HG02798 (cell line): ENCODE measurements at regions not wholly inside any gene's neighbourhood (a gene's known extent, or its start where the extent isn't known, plus 50 kb on each side); places are given as distances from the start of the nearest gene placed in this dataset.
"Not testable (repeated sequence)": the region's sequence is repeated elsewhere in the genome, so short reads cannot be mapped to it uniquely, and the experiment has no call there.

ENCODE experiments used
- ATAC-seq: cut with Tn5 transposase; IDR thresholded peaks from one replicate; pipeline ENCODE4 v1.9.1; 2021; ENCODE audit warnings: mild to moderate bottlenecking; ENCODE audit not compliant: unreplicated experiment, poor library complexity

- no peak for ATAC-seq
Measured at GRCh38 chr5:29169886-29170285, 2023.6 kb upstream of the CDH6 start.

- ATAC-seq, result no peak
Measured at GRCh38 chr5:29162297-29162696, 2031.2 kb upstream of the CDH6 start.

GRCh38 chr5:29161399-29162291, 2031.8 kb upstream of the CDH6 start:
- ATAC-seq, result no peak

- no peak for ATAC-seq
Measured at GRCh38 chr5:29157975-29158374, 2035.5 kb upstream of the CDH6 start.

- ATAC-seq, result no peak
Measured at GRCh38 chr5:29150840-29151239, 2042.6 kb upstream of the CDH6 start.

GRCh38 chr5:29148581-29148980, 2044.9 kb upstream of the CDH6 start:
- ATAC-seq, result no peak

- no peak for ATAC-seq
Measured at GRCh38 chr5:29148073-29148472, 2045.4 kb upstream of the CDH6 start.

GRCh38 chr5:29143266-29143665, 2050.2 kb upstream of the CDH6 start:
- ATAC-seq, result no peak

GRCh38 chr5:29134418-29134817, 2059.1 kb upstream of the CDH6 start:
- no peak for ATAC-seq

GRCh38 chr5:29131285-29131684, 2062.2 kb upstream of the CDH6 start:
- ATAC-seq, result no peak

- no peak for ATAC-seq
Measured at GRCh38 chr5:29130786-29131185, 2062.7 kb upstream of the CDH6 start.

- ATAC-seq, result not testable (repeated sequence)
Measured at GRCh38 chr5:29127524-29128156, 2065.8 kb upstream of the CDH6 start.

- not testable (repeated sequence) for ATAC-seq
Measured at GRCh38 chr5:29126462-29126861, 2067.0 kb upstream of the CDH6 start.

GRCh38 chr5:29122306-29122705, 2071.2 kb upstream of the CDH6 start:
- no peak for ATAC-seq

- ATAC-seq, result no peak
Measured at GRCh38 chr5:29114331-29114768, 2076.0 kb upstream of the CDH9 start.

GRCh38 chr5:29113516-29113915, 2075.1 kb upstream of the CDH9 start:
- no peak for ATAC-seq

GRCh38 chr5:29099585-29099984, 2061.2 kb upstream of the CDH9 start:
- no peak for ATAC-seq

- ATAC-seq, result no peak
Measured at GRCh38 chr5:29089591-29090130, 2051.3 kb upstream of the CDH9 start.

GRCh38 chr5:29085142-29085541, 2046.8 kb upstream of the CDH9 start:
- ATAC-seq, result no peak

- no peak for ATAC-seq
Measured at GRCh38 chr5:29079771-29080170, 2041.4 kb upstream of the CDH9 start.

- ATAC-seq, result no peak
Measured at GRCh38 chr5:29077451-29077850, 2039.1 kb upstream of the CDH9 start.

GRCh38 chr5:29069104-29069402, 2030.7 kb upstream of the CDH9 start:
- ATAC-seq, result no peak
